ENCODE measurements at regions not wholly inside any gene's neighbourhood (a gene's known extent, or its start where the extent isn't known, plus 50 kb on each side); places are given as distances from the start of the nearest gene placed in this dataset.

DNA sequence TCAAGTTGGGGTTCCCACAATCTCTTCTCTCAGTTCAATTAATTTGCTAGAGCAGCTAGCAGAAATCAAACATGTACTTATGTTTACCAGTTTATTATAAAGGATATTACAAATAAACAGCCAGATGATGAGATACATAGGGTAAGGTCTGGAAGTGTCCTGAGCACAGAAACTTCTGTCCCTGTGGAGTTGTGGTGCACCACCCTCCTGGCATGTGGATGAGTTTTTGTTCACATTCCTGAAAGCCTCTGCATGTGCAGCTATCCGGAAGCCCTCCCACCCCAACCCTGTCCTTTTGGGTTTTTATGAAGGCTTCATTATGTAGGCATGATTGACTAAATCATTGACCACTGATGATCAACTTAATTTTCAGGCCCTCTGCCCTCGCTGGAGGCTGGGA lies 791.2 kb upstream of the ZNF608 start:
- no peaks in the 10 kb centered on the region for H3K4me1 Mint-ChIP-seq (ENCODE audit: low read depth)
- peaks cover 23% of the 10 kb centered on the region for H3K9me3 Mint-ChIP-seq (ENCODE audit: low read depth)
- DNase-seq (ENCODE audit: low spot score, unreplicated experiment): no peak
- no peak overlapping the region for H3K4me3 Mint-ChIP-seq (ENCODE audit: low read depth)
- no peaks in the 10 kb centered on the region for H3K27me3 Mint-ChIP-seq
- no peak overlapping the region for H3K27ac Mint-ChIP-seq
- H3K36me3 Mint-ChIP-seq (ENCODE audit: insufficient read depth): peaks cover 5% of the 10 kb centered on the region
- TF ChIP-seq, protein P1, sequence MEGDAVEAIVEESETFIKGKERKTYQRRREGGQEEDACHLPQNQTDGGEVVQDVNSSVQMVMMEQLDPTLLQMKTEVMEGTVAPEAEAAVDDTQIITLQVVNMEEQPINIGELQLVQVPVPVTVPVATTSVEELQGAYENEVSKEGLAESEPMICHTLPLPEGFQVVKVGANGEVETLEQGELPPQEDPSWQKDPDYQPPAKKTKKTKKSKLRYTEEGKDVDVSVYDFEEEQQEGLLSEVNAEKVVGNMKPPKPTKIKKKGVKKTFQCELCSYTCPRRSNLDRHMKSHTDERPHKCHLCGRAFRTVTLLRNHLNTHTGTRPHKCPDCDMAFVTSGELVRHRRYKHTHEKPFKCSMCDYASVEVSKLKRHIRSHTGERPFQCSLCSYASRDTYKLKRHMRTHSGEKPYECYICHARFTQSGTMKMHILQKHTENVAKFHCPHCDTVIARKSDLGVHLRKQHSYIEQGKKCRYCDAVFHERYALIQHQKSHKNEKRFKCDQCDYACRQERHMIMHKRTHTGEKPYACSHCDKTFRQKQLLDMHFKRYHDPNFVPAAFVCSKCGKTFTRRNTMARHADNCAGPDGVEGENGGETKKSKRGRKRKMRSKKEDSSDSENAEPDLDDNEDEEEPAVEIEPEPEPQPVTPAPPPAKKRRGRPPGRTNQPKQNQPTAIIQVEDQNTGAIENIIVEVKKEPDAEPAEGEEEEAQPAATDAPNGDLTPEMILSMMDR (IDR thresholded peaks at IDR 0.05; ENCODE audit: unreplicated experiment): no peak

DNA sequence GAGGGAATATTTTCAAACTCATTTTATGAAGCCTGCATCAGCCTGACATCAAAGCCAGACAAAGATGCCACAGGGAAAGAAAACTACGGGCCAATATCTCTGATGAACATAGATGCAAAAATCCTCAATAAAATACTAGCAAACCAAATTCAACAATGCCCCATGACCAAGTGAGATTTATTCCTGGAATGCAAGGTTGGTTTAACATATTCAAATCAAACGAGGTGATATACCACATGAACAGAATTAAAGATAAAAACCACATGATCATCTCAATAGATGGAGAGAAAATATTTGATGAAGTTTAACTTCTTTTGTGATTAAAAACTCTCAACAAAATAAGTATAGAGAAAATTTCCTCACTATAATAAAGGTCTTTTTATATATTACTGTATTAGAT lies 792.0 kb upstream of the ZNF608 start:
- DNase-seq (ENCODE audit: low spot score, unreplicated experiment): no peak
- Mint-ChIP-seq H3K4me1 (ENCODE audit: low read depth) (peaks cover 2% of the 10 kb centered on the region), H3K27ac (no peak overlapping the region), H3K4me3 (ENCODE audit: low read depth) (no peak overlapping the region), H3K9me3 (ENCODE audit: low read depth) (peaks cover 15% of the 10 kb centered on the region), H3K36me3 (ENCODE audit: insufficient read depth) (peaks cover 5% of the 10 kb centered on the region), H3K27me3 (no peaks in the 10 kb centered on the region)
- TF ChIP-seq, protein P1 (IDR thresholded peaks at IDR 0.05; ENCODE audit: unreplicated experiment): no peak

DNA sequence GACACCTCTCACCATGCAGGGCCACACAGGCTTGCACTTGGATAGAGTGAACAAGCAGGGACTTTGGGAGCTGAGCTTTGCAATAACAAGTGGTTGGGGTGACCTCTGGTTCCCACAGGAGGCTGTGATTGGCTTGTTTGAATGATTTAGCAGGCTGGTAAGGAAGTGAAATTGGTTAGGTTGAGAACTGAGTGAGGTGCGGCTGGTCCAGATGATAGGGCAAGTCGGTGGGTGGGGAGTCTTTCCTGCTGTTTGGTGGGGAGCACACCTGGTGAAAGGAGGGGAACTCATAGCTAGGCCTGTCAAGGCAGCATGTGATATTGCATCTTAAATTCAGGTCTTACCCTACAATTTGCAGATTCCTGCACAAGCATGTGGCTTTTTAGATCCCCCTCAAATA lies 794.6 kb upstream of the ZNF608 start:
- H3K9me3 Mint-ChIP-seq (ENCODE audit: low read depth): peaks cover 7% of the 10 kb centered on the region
- no peak for DNase-seq (ENCODE audit: low spot score, unreplicated experiment)
- no peak overlapping the region for H3K4me3 Mint-ChIP-seq (ENCODE audit: low read depth)
- H3K36me3 Mint-ChIP-seq (ENCODE audit: insufficient read depth): peaks cover 5% of the 10 kb centered on the region
- H3K27ac Mint-ChIP-seq: no peak overlapping the region
- H3K27me3 Mint-ChIP-seq: no peaks in the 10 kb centered on the region
- H3K4me1 Mint-ChIP-seq (ENCODE audit: low read depth): peaks cover 3% of the 10 kb centered on the region
- TF ChIP-seq, protein P1 (IDR thresholded peaks at IDR 0.05; ENCODE audit: unreplicated experiment): no peak

DNA sequence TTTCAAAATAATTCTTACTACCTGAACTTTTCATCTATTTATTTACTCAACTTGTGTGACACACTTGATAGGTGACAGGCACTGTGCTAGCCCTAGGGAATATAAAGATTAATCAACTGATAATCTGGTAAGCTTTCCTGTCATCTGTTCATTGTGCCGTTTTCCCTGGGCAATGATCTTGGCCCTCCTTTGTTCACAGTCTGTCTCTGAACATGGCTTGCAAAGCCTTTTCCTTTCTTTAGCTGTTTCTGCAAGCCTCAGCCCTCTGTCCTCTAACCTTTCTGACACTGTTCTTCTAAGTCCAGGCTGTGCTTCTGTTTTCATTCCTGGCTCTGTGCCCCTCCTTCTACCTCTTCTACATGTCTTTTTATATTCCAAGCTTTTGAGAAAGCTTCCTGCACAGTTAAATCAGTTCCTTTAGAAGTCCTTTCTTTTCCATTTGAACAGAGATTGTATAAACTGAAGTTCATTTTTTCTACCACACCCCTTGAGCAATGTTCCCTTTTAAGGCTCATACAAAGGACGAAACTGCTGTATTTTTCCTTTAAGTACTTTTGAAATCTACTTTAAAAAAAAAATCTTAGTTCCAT lies 803.0 kb upstream of the ZNF608 start:
- Mint-ChIP-seq H3K4me3 (ENCODE audit: low read depth) (no peak overlapping the region), H3K36me3 (ENCODE audit: insufficient read depth) (no peaks in the 10 kb centered on the region), H3K27ac (peak overlapping the region; percentile 14), H3K4me1 (ENCODE audit: low read depth) (peaks cover 13% of the 10 kb centered on the region), H3K9me3 (ENCODE audit: low read depth) (no peaks in the 10 kb centered on the region), H3K27me3 (no peaks in the 10 kb centered on the region)
- TF ChIP-seq, protein P1 (IDR thresholded peaks at IDR 0.05; ENCODE audit: unreplicated experiment): no peak
- no peak for DNase-seq (ENCODE audit: low spot score, unreplicated experiment)

DNA sequence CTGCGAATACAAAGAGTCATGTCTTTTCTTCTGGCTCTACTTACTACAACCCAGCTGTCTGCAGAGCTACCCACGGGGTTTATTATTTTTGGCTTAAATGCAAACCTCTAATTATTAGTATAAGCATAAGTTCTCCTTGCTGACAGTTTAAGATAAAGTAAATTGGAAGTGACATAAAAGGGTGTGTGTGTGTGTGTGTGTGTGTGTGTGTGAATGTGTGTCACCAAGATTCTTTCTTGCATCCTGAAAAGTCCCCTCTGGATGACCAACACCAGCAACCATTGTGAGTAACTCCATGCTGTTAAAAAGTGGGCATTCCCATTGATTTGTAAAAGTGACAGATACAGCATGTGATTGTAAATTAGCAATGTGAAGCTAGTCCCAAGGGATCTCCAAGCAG lies 803.8 kb upstream of the ZNF608 start:
- Mint-ChIP-seq H3K9me3 (ENCODE audit: low read depth) (no peaks in the 10 kb centered on the region), H3K36me3 (ENCODE audit: insufficient read depth) (no peaks in the 10 kb centered on the region), H3K4me3 (ENCODE audit: low read depth) (no peak overlapping the region), H3K4me1 (ENCODE audit: low read depth) (peaks cover 14% of the 10 kb centered on the region), H3K27ac (no peak overlapping the region), H3K27me3 (no peaks in the 10 kb centered on the region)
- DNase-seq (ENCODE audit: low spot score, unreplicated experiment): no peak
- TF ChIP-seq, protein P1 (IDR thresholded peaks at IDR 0.05; ENCODE audit: unreplicated experiment): no peak
